ENCODE measurements at regions not wholly inside any gene's neighbourhood (a gene's known extent, or its start where the extent isn't known, plus 50 kb on each side); places are given as distances from the start of the nearest gene placed in this dataset.

GRCh38 chr2:234812851-234813250, 139.0 kb upstream of the SH3BP4 start:
- TF ChIP-seq, protein P1, sequence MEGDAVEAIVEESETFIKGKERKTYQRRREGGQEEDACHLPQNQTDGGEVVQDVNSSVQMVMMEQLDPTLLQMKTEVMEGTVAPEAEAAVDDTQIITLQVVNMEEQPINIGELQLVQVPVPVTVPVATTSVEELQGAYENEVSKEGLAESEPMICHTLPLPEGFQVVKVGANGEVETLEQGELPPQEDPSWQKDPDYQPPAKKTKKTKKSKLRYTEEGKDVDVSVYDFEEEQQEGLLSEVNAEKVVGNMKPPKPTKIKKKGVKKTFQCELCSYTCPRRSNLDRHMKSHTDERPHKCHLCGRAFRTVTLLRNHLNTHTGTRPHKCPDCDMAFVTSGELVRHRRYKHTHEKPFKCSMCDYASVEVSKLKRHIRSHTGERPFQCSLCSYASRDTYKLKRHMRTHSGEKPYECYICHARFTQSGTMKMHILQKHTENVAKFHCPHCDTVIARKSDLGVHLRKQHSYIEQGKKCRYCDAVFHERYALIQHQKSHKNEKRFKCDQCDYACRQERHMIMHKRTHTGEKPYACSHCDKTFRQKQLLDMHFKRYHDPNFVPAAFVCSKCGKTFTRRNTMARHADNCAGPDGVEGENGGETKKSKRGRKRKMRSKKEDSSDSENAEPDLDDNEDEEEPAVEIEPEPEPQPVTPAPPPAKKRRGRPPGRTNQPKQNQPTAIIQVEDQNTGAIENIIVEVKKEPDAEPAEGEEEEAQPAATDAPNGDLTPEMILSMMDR (IDR thresholded peaks at IDR 0.05; ENCODE audit: poor library complexity, severe bottlenecking) = no peak
- TF ChIP-seq POLR2AphosphoS5 (IDR thresholded peaks at IDR 0.05) (no peak), TAF1 (IDR thresholded peaks at IDR 0.05; ENCODE audit: low read depth) (no peak), EZH2 (IDR thresholded peaks at IDR 0.05; ENCODE audit: borderline replicate concordance, insufficient read depth, low read length, poor library complexity, severe bottlenecking) (no peak), EP300 (conservative IDR thresholded peaks at IDR 0.05; ENCODE audit: poor library complexity, severe bottlenecking) (no peak), MXI1 (conservative IDR thresholded peaks at IDR 0.05; ENCODE audit: poor library complexity, severe bottlenecking) (no peak)
